Neural cell (in vitro differentiated cells): ENCODE measurements at regions not wholly inside any gene's neighbourhood (a gene's known extent, or its start where the extent isn't known, plus 50 kb on each side); places are given as distances from the start of the nearest gene placed in this dataset.
"Not testable (repeated sequence)": the region's sequence is repeated elsewhere in the genome, so short reads cannot be mapped to it uniquely, and the experiment has no call there.

Source experiments
- H2AFZ ChIP-seq: fragments of 200-600, 300-800 bp; sonication (generic), shearing (Covaris generic); 2 replicates; pipeline ENCODE4 v1.6.0; 2014; ENCODE audit warnings: low read depth, mild to moderate bottlenecking, antibody characterized with exemption, low read length, moderate library complexity
- H3F3A ChIP-seq: fragments of 200-600 bp; shearing (Covaris generic); 2 replicates; pipeline ENCODE4 v1.6.1; 2016; ENCODE audit warnings: mild to moderate bottlenecking, moderate library complexity, mixed read lengths, antibody characterized with exemption, low read length; ENCODE audit not compliant: insufficient read depth, poor library complexity, severe bottlenecking
- H3K27ac ChIP-seq: fragments of 200-600, 300-800 bp; sonication (generic), shearing (Covaris generic); 2 replicates; pipeline ENCODE4 v1.5.1; 2014; ENCODE audit warnings: mild to moderate bottlenecking, low read length, moderate library complexity
- H3K27me3 ChIP-seq: fragments of 300-800, 200-600 bp; sonication (generic), shearing (Covaris generic); 2 replicates; pipeline ENCODE4 v1.6.0; 2014; ENCODE audit warnings: mild to moderate bottlenecking, low read depth, low read length, moderate library complexity; ENCODE audit not compliant: insufficient read depth
- H3K36me3 ChIP-seq: fragments of 300-800, 200-600 bp; sonication (generic), shearing (Covaris generic); 2 replicates; pipeline ENCODE4 v1.5.1; 2014; ENCODE audit warnings: mild to moderate bottlenecking, antibody characterized with exemption, low read length, moderate library complexity; ENCODE audit not compliant: insufficient read depth
- H3K4me2 ChIP-seq: fragments of 300-800, 200-600 bp; sonication (generic), shearing (Covaris generic); 2 replicates; pipeline ENCODE4 v1.6.0; 2014; ENCODE audit warnings: mild to moderate bottlenecking, low read length
- H3K4me3 ChIP-seq: fragments of 300-800, 200-600 bp; sonication (generic), shearing (Covaris generic); 2 replicates; pipeline ENCODE4 v1.5.1; 2014; ENCODE audit warnings: mild to moderate bottlenecking, low read length, moderate library complexity
- H3K79me2 ChIP-seq: fragments of 200-600 bp; shearing (Covaris generic); replicated peaks from 2 replicates; pipeline ENCODE4 v1.6.0; 2014; ENCODE audit warnings: mild to moderate bottlenecking, low read length, moderate library complexity; ENCODE audit not compliant: insufficient read depth
- H3K9ac ChIP-seq: fragments of 300-800, 200-600 bp; sonication (generic), shearing (Covaris generic); 2 replicates; pipeline ENCODE4 v1.6.1; 2016; ENCODE audit warnings: mild to moderate bottlenecking, low read length, mixed read lengths
- H3K9me2 ChIP-seq: fragments of 200-600 bp; shearing (Covaris generic); 2 replicates; pipeline ENCODE4 v1.6.1; 2016; ENCODE audit warnings: mild to moderate bottlenecking, low read length, mixed read lengths; ENCODE audit not compliant: insufficient read depth
- H3K9me3 ChIP-seq: fragments of 200-600, 300-800 bp; sonication (generic), shearing (Covaris generic); 2 replicates; pipeline ENCODE4 v1.6.1; 2016; ENCODE audit warnings: mild to moderate bottlenecking, mixed run types, low read length, moderate library complexity, mixed read lengths
- H4K20me1 ChIP-seq: fragments of 200-600 bp; shearing (Covaris generic); 2 replicates; pipeline ENCODE4 v1.6.1; 2016; ENCODE audit warnings: mild to moderate bottlenecking, mixed run types; ENCODE audit not compliant: insufficient read depth
- EP300 ChIP-seq: fragments of 450-650 bp; conservative IDR thresholded peaks from 2 replicates; pipeline ENCODE4 v1.6.1; 2014; ENCODE audit warnings: antibody characterized with exemption, mild to moderate bottlenecking, moderate library complexity; ENCODE audit not compliant: poor library complexity, severe bottlenecking
- EZH2 ChIP-seq: fragments of 200-600, 300-800 bp; shearing (Covaris generic), sonication (generic); IDR thresholded peaks from 2 replicates; pipeline ENCODE4 v1.6.1; 2014; ENCODE audit warnings: antibody characterized with exemption, low read length, borderline replicate concordance, mild to moderate bottlenecking; ENCODE audit not compliant: insufficient read depth, poor library complexity, severe bottlenecking
- MXI1 ChIP-seq: fragments of 450-650 bp; conservative IDR thresholded peaks from 2 replicates; pipeline ENCODE4 v1.6.1; 2014; ENCODE audit warnings: antibody characterized with exemption, mild to moderate bottlenecking; ENCODE audit not compliant: poor library complexity, severe bottlenecking
- POLR2AphosphoS5 ChIP-seq: IDR thresholded peaks from 2 replicates; pipeline ENCODE4 v1.6.1; 2012
- RAD21 ChIP-seq: fragments of 450-650 bp; conservative IDR thresholded peaks from 2 replicates; pipeline ENCODE4 v1.6.1; 2014; ENCODE audit warnings: antibody characterized with exemption, mild to moderate bottlenecking, moderate library complexity
- SMC3 ChIP-seq: fragments of 450-650 bp; conservative IDR thresholded peaks from 2 replicates; pipeline ENCODE4 v1.6.1; 2014; ENCODE audit warnings: antibody characterized with exemption, mild to moderate bottlenecking, moderate library complexity; ENCODE audit not compliant: poor library complexity
- TAF1 ChIP-seq: IDR thresholded peaks from 2 replicates; pipeline ENCODE4 v1.6.1; 2012; ENCODE audit warnings: low read depth
- TF ChIP-seq, protein P1 (sequence below): fragments of 450-650 bp; IDR thresholded peaks from 2 replicates; pipeline ENCODE4 v1.5.1; 2014; ENCODE audit warnings: antibody characterized with exemption, mild to moderate bottlenecking, moderate library complexity; ENCODE audit not compliant: poor library complexity, severe bottlenecking
- TF ChIP-seq, protein P2 (sequence below): IDR thresholded peaks from 2 replicates; pipeline ENCODE4 v1.6.1; 2012; ENCODE audit warnings: borderline replicate concordance

DNA sequence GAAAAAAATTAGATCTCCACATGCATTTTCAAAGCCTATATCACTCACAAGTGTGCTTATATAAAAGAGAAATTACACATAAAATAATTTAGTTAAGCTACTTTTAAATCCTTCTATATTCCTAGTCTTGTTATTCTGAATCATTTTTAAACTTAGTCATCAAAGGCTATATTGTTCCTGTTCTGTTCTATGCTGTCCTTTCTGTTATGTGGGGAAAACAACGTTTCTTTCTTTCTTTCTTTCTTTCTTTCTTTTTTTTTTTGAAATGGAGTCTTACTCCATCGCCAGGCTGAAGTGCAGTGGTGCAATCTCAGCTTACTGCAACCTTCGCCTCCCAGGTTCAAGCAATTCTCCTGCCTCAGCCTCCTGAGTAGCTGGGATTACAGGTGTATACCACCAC is 389.2 kb upstream of the FTMT start:
- H3K4me3 ChIP-seq, result no peak overlapping the region
- no peaks in the 10 kb centered on the region for H3K9me2 ChIP-seq
- no peaks in the 10 kb centered on the region for H3K9me3 ChIP-seq
- H3K4me2 ChIP-seq, result no peak overlapping the region
- no peaks in the 10 kb centered on the region for H3F3A ChIP-seq
- no peaks in the 10 kb centered on the region for H3K36me3 ChIP-seq
- H3K9ac ChIP-seq, result no peak overlapping the region
- H4K20me1 ChIP-seq, result no peaks in the 10 kb centered on the region
- no peak overlapping the region for H2AFZ ChIP-seq
- no peak for TF ChIP-seq EZH2
- no peak for TF ChIP-seq POLR2AphosphoS5
- no peak for TF ChIP-seq RAD21
- no peak for TF ChIP-seq TAF1
- no peak for TF ChIP-seq SMC3
- TF ChIP-seq MXI1, result no peak
- TF ChIP-seq, protein P1, sequence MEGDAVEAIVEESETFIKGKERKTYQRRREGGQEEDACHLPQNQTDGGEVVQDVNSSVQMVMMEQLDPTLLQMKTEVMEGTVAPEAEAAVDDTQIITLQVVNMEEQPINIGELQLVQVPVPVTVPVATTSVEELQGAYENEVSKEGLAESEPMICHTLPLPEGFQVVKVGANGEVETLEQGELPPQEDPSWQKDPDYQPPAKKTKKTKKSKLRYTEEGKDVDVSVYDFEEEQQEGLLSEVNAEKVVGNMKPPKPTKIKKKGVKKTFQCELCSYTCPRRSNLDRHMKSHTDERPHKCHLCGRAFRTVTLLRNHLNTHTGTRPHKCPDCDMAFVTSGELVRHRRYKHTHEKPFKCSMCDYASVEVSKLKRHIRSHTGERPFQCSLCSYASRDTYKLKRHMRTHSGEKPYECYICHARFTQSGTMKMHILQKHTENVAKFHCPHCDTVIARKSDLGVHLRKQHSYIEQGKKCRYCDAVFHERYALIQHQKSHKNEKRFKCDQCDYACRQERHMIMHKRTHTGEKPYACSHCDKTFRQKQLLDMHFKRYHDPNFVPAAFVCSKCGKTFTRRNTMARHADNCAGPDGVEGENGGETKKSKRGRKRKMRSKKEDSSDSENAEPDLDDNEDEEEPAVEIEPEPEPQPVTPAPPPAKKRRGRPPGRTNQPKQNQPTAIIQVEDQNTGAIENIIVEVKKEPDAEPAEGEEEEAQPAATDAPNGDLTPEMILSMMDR, result no peak
- TF ChIP-seq, protein P2, sequence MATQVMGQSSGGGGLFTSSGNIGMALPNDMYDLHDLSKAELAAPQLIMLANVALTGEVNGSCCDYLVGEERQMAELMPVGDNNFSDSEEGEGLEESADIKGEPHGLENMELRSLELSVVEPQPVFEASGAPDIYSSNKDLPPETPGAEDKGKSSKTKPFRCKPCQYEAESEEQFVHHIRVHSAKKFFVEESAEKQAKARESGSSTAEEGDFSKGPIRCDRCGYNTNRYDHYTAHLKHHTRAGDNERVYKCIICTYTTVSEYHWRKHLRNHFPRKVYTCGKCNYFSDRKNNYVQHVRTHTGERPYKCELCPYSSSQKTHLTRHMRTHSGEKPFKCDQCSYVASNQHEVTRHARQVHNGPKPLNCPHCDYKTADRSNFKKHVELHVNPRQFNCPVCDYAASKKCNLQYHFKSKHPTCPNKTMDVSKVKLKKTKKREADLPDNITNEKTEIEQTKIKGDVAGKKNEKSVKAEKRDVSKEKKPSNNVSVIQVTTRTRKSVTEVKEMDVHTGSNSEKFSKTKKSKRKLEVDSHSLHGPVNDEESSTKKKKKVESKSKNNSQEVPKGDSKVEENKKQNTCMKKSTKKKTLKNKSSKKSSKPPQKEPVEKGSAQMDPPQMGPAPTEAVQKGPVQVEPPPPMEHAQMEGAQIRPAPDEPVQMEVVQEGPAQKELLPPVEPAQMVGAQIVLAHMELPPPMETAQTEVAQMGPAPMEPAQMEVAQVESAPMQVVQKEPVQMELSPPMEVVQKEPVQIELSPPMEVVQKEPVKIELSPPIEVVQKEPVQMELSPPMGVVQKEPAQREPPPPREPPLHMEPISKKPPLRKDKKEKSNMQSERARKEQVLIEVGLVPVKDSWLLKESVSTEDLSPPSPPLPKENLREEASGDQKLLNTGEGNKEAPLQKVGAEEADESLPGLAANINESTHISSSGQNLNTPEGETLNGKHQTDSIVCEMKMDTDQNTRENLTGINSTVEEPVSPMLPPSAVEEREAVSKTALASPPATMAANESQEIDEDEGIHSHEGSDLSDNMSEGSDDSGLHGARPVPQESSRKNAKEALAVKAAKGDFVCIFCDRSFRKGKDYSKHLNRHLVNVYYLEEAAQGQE, result no peak
- no peak for TF ChIP-seq EP300
- H3K79me2 ChIP-seq, result no peaks in the 10 kb centered on the region
- H3K27me3 ChIP-seq, result no peaks in the 10 kb centered on the region
- no peak overlapping the region for H3K27ac ChIP-seq

DNA sequence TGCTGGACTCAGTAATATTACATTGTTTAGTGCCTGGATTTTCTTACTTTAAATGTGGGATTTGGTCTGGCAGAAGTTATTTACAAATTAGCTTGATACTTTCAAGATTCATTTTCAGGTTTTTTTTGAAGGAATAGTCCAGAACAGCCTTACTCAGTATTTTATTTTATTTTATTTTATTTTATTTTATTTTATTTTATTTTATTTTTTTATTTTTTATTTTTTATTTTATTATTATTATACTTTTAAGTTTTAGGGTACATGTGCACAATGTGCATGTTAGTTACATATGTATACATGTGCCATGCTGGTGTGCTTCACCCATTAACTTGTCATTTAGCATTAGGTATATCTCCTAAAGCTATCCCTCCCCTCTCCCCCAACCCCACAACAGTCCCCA is 380.5 kb upstream of the FTMT start:
- not testable (repeated sequence) for H3F3A ChIP-seq, H3K4me2 ChIP-seq, H2AFZ ChIP-seq, H4K20me1 ChIP-seq, H3K4me3 ChIP-seq, H3K9me2 ChIP-seq, H3K27ac ChIP-seq, H3K27me3 ChIP-seq, H3K36me3 ChIP-seq, H3K9me3 ChIP-seq, H3K9ac ChIP-seq, H3K79me2 ChIP-seq

DNA sequence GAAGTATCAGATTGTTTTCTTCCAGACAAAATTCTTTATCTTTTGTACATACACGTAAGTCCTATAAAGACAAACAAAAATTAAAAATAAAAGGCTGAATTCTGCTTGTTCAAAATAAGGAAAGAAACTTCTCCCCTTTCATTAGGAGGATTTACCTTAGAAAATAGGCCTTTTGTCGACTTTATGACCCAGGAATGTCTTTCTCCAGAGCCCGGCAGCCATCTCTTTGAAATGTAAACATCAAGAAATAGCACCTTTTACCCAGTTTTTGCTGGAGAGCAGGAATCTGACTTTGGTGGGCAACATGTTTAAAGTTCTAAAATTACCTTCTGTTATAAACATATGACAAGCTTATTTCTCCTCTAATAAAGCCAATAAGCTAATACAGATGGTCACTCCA is 373.0 kb upstream of the FTMT start:
- Histone ChIP-seq H3K36me3 (no peaks in the 10 kb centered on the region), H3K9me2 (no peaks in the 10 kb centered on the region), H4K20me1 (no peaks in the 10 kb centered on the region), H3K4me3 (no peak overlapping the region), H3K27me3 (no peaks in the 10 kb centered on the region), H3K9me3 (no peaks in the 10 kb centered on the region), H3K9ac (no peak overlapping the region), H3K27ac (no peak overlapping the region), H3K79me2 (no peaks in the 10 kb centered on the region), H3F3A (no peaks in the 10 kb centered on the region), H3K4me2 (no peak overlapping the region), H2AFZ (no peak overlapping the region)
- TF ChIP-seq EP300 (no peak), POLR2AphosphoS5 (no peak), SMC3 (no peak), EZH2 (no peak), RAD21 (no peak), TAF1 (no peak), MXI1 (no peak)
- TF ChIP-seq, protein P1, result no peak
- TF ChIP-seq, protein P2, result no peak
